Activated T-helper 2 cell treated with anti-CD3 and anti-CD28 coated beads, Interferon-gamma antibody, Interleukin-2, Interleukin-4, amounts not matched to agents 10 μg/mL and 5 μg/mL and 100 μg/mL, durations not matched to agents 14 hours and 24 hours and 36 hours (primary cell): ENCODE measurements at regions not wholly inside any gene's neighbourhood (a gene's known extent, or its start where the extent isn't known, plus 50 kb on each side); places are given as distances from the start of the nearest gene placed in this dataset.

Experiments used
- DNase-seq: peaks from one replicate; pipeline ENCODE4 v3.0.0; 2021; ENCODE audit warnings: low spot score
- H3K27ac Mint-ChIP-seq: one replicate; pipeline ENCODE4 v1.8.0; 2021; ENCODE audit warnings: mixed read lengths
- H3K27me3 Mint-ChIP-seq: one replicate; pipeline ENCODE4 v1.8.0; 2021; ENCODE audit warnings: low read depth, mixed read lengths
- H3K36me3 Mint-ChIP-seq: one replicate; pipeline ENCODE4 v1.8.0; 2021; ENCODE audit warnings: low read depth, mixed read lengths
- H3K4me1 Mint-ChIP-seq: one replicate; pipeline ENCODE4 v1.8.0; 2021; ENCODE audit warnings: low read depth, mixed read lengths
- H3K4me3 Mint-ChIP-seq: one replicate; pipeline ENCODE4 v1.8.0; 2021; ENCODE audit warnings: low read depth, mild to moderate bottlenecking, moderate library complexity, mixed read lengths
- H3K9me3 Mint-ChIP-seq: one replicate; pipeline ENCODE4 v1.8.0; 2021; ENCODE audit warnings: mixed read lengths
- intact Hi-C: fragments of 100-400 bp; cut with micrococcal nuclease; formaldehyde crosslinking; loops from one replicate; pipeline ENCODE4 v1.15.1; 2023

DNA sequence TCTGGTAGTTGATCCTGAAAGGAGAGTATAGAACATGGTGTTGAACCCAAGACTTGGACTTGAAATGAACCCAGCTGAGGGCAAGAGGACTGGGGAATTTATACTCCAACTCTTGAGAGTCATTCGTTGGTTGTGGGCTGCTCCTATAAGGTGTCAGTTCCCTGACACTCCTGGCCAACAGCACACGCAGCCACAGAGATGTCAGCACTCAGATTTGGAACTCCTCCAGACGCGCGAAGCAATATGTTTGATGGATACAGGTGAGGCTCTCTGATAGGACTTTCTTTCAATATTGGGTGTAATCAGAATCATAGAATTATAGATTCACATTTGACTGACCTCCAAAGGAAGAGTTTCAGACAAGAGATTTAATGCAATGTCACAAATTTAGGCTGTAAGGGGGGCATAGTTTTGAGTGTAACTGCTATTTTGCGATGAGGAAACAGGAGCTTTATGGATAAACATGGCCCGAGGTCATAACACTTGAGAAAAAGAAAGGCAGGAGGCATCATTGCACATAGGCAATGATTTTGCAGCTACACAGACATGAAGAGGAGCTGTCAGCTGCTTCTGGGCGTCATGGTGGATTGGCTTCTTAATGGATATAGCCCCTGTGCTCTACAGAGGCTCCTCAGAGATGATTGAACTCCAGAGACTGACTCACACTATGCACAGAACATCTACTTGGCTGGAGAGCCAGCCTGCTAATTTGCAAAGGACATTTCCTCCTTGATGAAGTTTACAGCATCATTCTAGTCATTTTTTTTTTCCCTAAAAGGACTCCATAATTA, 569.2 kb upstream of the RGMA start:
- Mint-ChIP-seq H3K36me3 (no peaks in the 10 kb centered on the region), H3K4me1 (no peaks in the 10 kb centered on the region), H3K9me3 (no peaks in the 10 kb centered on the region), H3K27ac (no peak overlapping the region), H3K4me3 (no peak overlapping the region), H3K27me3 (no peaks in the 10 kb centered on the region)
- intact Hi-C loops = no loop called here
- no peak for DNase-seq

DNA sequence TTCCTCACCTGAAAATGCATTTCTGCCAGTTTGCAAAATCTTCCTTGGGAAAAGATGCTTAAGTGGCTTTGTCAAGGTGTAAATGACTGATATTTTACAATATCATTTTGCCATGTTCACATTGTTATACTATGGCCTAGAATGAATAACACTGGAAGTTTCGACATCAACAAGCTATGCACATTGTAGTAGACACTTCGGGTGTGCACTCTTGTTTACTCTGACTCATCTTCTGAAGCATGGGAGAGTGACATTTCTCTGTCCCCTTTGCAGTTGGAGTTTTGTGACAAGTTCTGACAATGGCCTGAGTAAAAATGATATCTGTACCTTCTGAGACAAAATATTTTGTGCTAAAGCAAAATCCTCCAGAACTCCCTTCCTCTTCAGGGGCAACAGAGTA, 567.0 kb upstream of the RGMA start:
- no peaks in the 10 kb centered on the region for H3K36me3 Mint-ChIP-seq
- no peak overlapping the region for H3K4me3 Mint-ChIP-seq
- no peaks in the 10 kb centered on the region for H3K27me3 Mint-ChIP-seq
- no peak for DNase-seq
- intact Hi-C loops = no loop called here
- no peaks in the 10 kb centered on the region for H3K9me3 Mint-ChIP-seq
- no peak overlapping the region for H3K27ac Mint-ChIP-seq
- no peaks in the 10 kb centered on the region for H3K4me1 Mint-ChIP-seq

DNA sequence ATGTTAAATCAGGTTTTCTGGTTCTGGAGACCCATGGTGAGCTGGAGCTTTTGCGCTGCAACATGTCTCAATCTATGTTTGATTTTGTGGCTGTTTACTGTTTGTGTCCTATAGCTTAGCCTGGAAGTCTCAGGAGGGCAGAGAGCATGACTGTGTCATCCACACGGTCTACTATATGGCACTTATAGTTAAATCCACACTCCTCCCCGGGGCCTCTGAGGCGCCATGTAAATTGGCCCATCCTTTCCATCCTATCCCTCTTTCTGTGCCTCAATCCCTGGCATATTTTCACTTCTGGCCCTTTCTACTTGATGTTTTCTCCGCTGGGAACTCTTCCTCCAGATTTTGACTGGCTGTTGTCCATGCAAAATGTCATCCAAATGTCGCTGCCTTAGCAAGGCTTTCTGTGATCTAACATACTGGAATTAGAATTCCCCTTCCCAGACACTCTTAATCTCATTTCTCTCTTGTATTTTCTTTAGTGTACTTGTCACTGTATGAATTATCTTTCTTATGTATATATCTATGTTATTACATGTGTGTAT, 560.8 kb upstream of the RGMA start:
- no peak overlapping the region for H3K27ac Mint-ChIP-seq
- intact Hi-C loops = no loop called here
- no peak for DNase-seq
- no peaks in the 10 kb centered on the region for H3K9me3 Mint-ChIP-seq
- no peak overlapping the region for H3K4me3 Mint-ChIP-seq
- H3K27me3 Mint-ChIP-seq = no peaks in the 10 kb centered on the region
- no peaks in the 10 kb centered on the region for H3K36me3 Mint-ChIP-seq
- no peaks in the 10 kb centered on the region for H3K4me1 Mint-ChIP-seq

DNA sequence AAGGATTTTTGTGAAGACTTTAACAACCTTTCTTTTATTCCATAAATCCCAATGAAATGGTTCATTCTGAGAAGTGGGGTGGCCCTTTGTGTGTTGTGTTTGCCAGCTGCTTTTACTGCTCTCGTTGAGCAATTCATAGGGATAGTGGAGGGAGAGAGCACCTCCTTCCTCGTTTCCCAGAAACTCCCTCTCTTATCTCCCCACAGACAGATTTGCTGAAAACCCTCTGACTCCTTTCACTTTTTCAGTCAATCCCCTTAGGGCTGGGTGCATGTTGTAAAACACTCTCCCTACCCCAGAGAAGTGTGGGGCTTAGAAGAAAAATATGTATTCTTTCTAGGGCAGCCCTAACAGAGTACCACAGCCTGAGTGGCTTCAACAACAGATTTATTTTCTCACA, 557.2 kb upstream of the RGMA start:
- no peak for DNase-seq
- H3K27me3 Mint-ChIP-seq = no peaks in the 10 kb centered on the region
- no peaks in the 10 kb centered on the region for H3K36me3 Mint-ChIP-seq
- intact Hi-C loops = no loop called here
- no peaks in the 10 kb centered on the region for H3K4me1 Mint-ChIP-seq
- H3K9me3 Mint-ChIP-seq = no peaks in the 10 kb centered on the region
- no peak overlapping the region for H3K27ac Mint-ChIP-seq
- no peak overlapping the region for H3K4me3 Mint-ChIP-seq

DNA sequence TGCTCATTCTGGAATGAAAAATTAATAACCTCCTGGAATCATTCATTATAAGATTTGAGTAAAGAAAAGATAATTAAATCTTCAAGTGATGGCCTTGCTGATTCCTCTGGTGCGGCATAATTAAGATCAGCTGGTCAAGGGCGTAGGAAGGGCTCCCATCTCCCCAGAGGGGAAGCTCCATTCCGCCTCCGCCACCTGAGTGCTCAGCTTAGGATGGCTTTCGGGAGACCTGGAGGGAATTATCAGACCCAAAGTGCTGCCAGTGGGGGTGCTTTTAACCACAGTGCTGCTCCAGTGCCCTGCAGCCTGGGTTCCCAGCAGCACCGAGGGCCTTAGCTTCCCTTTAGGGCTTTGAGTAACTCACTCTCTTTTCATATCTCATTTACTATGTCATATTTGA, 556.6 kb upstream of the RGMA start:
- Mint-ChIP-seq H3K4me3 (no peak overlapping the region), H3K27me3 (no peaks in the 10 kb centered on the region), H3K4me1 (no peaks in the 10 kb centered on the region), H3K36me3 (no peaks in the 10 kb centered on the region), H3K9me3 (no peaks in the 10 kb centered on the region), H3K27ac (no peak overlapping the region)
- no peak for DNase-seq
- intact Hi-C loops = no loop called here

DNA sequence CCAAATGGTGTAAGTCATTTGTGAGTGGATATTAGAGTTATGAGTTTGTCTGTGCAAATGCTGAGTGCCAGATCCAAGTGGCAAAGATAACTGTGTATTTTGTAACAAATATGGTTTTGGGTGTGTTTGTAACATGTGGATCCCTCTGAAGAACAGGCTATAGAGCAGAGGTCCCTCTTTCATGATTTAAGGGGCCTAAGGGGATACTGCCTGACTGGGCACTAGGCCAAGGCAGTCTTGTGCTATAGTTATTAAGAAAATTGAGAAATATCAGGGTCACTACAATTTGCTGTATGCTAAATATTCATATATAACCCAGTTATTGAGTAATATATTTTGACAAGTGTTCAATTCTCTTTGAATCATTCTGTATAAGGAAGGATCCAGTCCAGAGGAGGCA, 555.6 kb upstream of the RGMA start:
- H3K4me3 Mint-ChIP-seq = no peak overlapping the region
- H3K27me3 Mint-ChIP-seq = no peaks in the 10 kb centered on the region
- no peaks in the 10 kb centered on the region for H3K4me1 Mint-ChIP-seq
- no peak for DNase-seq
- H3K9me3 Mint-ChIP-seq = no peaks in the 10 kb centered on the region
- no peaks in the 10 kb centered on the region for H3K36me3 Mint-ChIP-seq
- no peak overlapping the region for H3K27ac Mint-ChIP-seq
- intact Hi-C loops = no loop called here

DNA sequence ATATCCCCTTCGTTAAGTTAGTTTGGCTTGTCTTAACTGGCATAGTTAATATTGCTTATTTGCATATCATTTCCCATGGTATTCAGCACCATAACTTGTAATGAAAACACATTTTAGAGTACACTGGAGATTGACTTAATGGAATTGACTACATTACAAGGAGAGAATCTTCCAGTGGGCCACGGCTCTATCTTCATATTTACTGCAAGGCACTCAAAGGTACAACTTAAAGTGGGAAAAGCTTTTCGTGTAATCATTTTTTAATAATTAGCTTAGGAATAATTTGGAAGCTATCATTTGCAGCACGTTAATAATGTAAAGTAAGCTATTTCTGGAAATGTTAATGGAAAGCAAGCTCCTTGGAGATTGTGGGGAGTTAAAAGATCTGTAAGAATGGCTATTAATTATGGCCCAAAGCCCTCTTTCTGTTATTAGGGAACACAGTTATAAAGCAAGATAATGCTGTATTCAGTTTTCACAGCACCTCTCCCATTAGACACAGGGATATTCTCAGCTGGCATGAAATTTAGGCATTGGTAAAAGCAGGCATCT, 551.5 kb upstream of the RGMA start:
- intact Hi-C loops = no loop called here
- Mint-ChIP-seq H3K4me3 (no peak overlapping the region), H3K27me3 (no peaks in the 10 kb centered on the region), H3K4me1 (no peaks in the 10 kb centered on the region), H3K27ac (no peak overlapping the region), H3K9me3 (no peaks in the 10 kb centered on the region), H3K36me3 (no peaks in the 10 kb centered on the region)
- DNase-seq = no peak

DNA sequence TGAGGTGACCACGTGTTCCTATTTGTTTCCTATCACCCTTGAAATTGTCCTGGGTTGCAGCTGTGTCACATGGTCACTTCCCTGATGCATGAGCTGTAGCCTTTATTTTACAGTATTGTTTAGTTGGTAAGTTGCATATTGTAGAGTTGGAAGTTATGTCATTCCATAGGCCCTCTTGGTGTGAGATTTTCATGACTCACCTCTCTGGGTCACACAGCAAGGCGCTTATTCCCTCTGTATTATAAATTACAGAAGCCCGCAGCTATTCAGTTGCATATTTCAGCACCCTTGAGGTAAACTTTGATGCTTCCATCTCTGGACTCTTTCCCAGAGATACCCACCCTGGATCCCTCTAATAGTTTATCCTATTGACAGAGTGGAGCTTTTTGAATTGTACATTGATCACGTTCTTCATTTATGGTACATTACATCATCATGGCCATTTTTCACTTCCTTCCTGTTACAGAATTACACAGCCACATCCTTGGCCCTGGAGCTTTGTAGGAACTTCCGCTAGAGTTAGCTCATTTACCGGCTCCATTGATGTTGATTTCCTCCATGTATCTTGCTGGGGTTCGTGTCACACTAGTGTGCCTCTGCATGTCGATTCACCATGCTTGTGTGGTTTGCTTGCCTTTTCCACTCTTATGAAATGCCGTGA, 543.1 kb upstream of the RGMA start:
- H3K27me3 Mint-ChIP-seq = no peaks in the 10 kb centered on the region

DNA sequence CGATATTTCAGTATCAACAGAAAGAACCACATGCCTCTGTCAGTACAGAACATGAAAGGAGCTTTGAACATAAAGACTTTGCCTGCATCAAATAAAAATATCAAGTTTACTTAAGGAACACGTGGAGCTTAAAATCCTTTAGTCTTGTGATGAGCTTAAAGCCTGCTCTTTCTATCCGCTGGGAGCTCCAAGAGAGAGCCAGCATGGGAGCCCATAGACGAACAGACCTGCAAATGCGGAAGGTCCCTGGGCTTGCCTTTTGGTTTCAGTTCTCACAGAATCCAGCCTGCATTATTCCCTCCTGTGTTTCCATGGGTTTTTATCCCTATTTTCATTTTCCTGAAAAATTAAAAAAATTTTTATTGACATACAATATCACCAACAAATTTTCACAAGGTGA, 530.6 kb upstream of the RGMA start:
- peaks cover 3% of the 10 kb centered on the region for H3K27me3 Mint-ChIP-seq
- H3K4me1 Mint-ChIP-seq = no peaks in the 10 kb centered on the region
- no peak overlapping the region for H3K4me3 Mint-ChIP-seq
- H3K27ac Mint-ChIP-seq = no peak overlapping the region
- intact Hi-C loops = no loop called here
- H3K36me3 Mint-ChIP-seq = no peaks in the 10 kb centered on the region
- no peaks in the 10 kb centered on the region for H3K9me3 Mint-ChIP-seq
- no peak for DNase-seq

More for the DNA sequence above, 543.1 kb upstream of the RGMA start:
- Mint-ChIP-seq H3K4me1 (no peaks in the 10 kb centered on the region), H3K36me3 (no peaks in the 10 kb centered on the region), H3K4me3 (no peak overlapping the region), H3K9me3 (no peaks in the 10 kb centered on the region), H3K27ac (no peak overlapping the region)
- intact Hi-C loops = no loop called here
- DNase-seq = no peak

DNA sequence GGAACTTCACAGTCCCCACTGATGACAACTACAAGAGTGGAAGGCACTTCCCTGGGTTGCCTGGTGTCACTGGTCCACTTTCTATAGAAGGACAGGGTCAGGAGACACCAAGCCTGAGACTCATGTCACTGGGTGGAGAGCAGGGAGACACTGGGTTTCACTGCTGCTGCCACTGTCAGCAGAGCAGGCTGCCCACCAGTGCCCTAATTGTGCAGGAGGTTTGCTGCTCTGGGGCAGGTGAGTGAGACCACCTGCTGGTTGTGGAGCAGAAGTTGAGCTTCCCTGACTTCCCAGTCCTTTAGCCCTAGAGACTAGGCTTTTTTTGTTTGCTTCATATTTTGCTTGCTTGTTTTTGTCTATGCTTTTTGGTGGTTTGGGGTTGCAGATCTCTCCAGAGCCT, 528.4 kb upstream of the RGMA start:
- intact Hi-C loops = no loop called here
- Mint-ChIP-seq H3K9me3 (no peaks in the 10 kb centered on the region), H3K27ac (no peak overlapping the region), H3K4me1 (no peaks in the 10 kb centered on the region), H3K27me3 (peaks cover 3% of the 10 kb centered on the region), H3K36me3 (no peaks in the 10 kb centered on the region), H3K4me3 (no peak overlapping the region)
- no peak for DNase-seq

DNA sequence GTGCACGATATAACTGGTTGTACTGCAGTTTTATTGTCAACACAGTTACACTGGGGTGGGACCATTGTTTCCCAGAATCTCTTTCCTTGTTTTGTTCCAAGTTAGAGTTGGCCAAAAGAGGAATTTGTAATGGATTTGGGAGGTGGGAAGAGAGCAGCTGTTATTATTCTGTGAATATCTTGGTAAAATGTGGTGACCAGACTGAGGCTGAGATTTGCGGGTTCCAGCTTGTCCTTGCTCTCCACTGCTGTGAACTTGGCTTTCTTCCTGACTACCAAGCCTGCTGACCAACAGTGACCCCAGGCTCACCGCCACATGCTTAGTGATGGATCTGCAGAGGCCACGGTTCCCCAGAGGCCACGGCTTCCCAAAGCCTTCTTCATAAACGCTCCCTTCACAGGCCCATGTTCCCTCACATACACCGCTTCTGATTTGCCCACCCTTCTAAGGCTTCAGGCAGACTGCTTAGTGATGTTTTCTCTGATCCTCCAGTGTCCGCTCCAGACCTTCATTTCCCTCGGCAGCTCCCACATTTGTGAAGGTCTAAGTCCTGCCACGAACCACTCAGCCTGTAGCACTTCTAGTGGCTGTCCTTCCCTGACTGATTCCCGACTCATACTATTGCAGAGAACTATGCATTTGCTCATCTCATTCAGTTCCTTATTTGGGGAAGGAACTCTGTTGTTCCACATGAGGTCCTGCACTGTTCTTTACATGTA, 525.5 kb upstream of the RGMA start:
- no peak for DNase-seq
- no peak overlapping the region for H3K4me3 Mint-ChIP-seq
- intact Hi-C loops = no loop called here
- no peaks in the 10 kb centered on the region for H3K9me3 Mint-ChIP-seq
- peaks cover 3% of the 10 kb centered on the region for H3K27me3 Mint-ChIP-seq
- no peaks in the 10 kb centered on the region for H3K4me1 Mint-ChIP-seq
- H3K27ac Mint-ChIP-seq = no peak overlapping the region
- H3K36me3 Mint-ChIP-seq = no peaks in the 10 kb centered on the region

DNA sequence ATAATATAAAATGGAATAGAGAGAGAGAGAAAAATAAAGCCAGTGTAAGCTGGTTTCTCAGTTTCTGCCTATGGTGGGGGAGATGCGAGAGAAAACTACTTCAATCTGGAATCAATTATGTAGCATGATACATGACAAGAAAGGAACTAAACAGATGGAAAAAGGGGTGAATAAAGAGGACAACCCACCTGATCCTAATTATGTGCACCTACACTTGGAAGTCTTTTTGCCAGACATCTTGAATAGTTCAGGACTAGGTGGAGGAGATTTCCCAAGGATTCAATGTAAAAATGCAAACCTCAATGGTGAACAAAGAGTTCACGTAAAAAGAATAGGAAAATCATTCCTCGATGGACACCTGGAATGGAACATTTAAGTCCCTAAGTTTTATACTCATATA, 524.4 kb upstream of the RGMA start:
- DNase-seq = no peak
- H3K4me3 Mint-ChIP-seq = no peak overlapping the region
- H3K27ac Mint-ChIP-seq = no peak overlapping the region
- H3K9me3 Mint-ChIP-seq = no peaks in the 10 kb centered on the region
- peaks cover 3% of the 10 kb centered on the region for H3K27me3 Mint-ChIP-seq
- H3K4me1 Mint-ChIP-seq = no peaks in the 10 kb centered on the region
- H3K36me3 Mint-ChIP-seq = no peaks in the 10 kb centered on the region
- intact Hi-C loops = no loop called here

DNA sequence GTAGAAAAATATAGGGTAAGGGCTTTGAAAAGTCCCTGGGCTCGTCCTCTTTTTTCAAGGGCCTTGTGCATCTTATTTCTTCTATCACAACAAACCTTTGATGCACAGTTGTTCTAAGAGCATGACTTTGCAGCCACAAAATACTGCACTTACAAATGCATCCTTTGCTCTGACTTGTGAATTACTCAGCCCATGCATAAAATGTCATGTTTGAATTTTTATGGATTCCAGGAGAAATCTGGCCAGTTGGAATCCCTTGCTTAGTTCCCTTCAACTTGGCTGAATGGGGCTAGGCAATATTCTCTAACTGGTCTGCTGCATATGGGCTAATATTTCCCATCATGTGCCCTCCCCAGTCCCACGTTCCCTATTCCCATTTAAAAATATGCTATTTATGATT, 523.9 kb upstream of the RGMA start:
- H3K27me3 Mint-ChIP-seq = peaks cover 3% of the 10 kb centered on the region
- H3K27ac Mint-ChIP-seq = no peak overlapping the region
- H3K4me3 Mint-ChIP-seq = no peak overlapping the region
- intact Hi-C loops = no loop called here
- no peaks in the 10 kb centered on the region for H3K4me1 Mint-ChIP-seq
- no peak for DNase-seq
- H3K36me3 Mint-ChIP-seq = no peaks in the 10 kb centered on the region
- no peaks in the 10 kb centered on the region for H3K9me3 Mint-ChIP-seq
